Keratinocyte (primary cell): ENCODE measurements at regions not wholly inside any gene's neighbourhood (a gene's known extent, or its start where the extent isn't known, plus 50 kb on each side); places are given as distances from the start of the nearest gene placed in this dataset.

Source experiments
- DNase-seq: peaks from one replicate; pipeline ENCODE4 v3.0.0-alpha.2; 2011; ENCODE audit warnings: low read depth, missing footprints, low spot score
- FAIRE-seq: peaks from 2 replicates; lab custom pipeline; 2011; peaks lifted over from hg19 to GRCh38; lab: Jason Lieb, UNC
- H2AFZ ChIP-seq: 2 replicates; pipeline ENCODE4 v1.6.0; 2012; ENCODE audit warnings: low read length, control low read depth, inconsistent platforms; ENCODE audit not compliant: control insufficient read depth
- H3K27ac ChIP-seq: 2 replicates; pipeline ENCODE4 v1.5.1; 2011; ENCODE audit warnings: low read length; ENCODE audit not compliant: control insufficient read depth, insufficient read depth
- H3K27me3 ChIP-seq: 3 replicates; pipeline ENCODE4 v1.6.0; 2011; ENCODE audit warnings: low read length; ENCODE audit not compliant: control insufficient read depth, insufficient read depth; ENCODE audit errors: extremely low read depth
- H3K36me3 ChIP-seq, 2 experiments: 2 replicates in 1 of 2; 3 replicates in 1 of 2; pipeline ENCODE4 v1.5.1; 2011; ENCODE audit warnings: low read length in 2 of 2, mild to moderate bottlenecking in 1 of 2; ENCODE audit not compliant: control insufficient read depth in 2 of 2, insufficient read depth in 2 of 2; ENCODE audit errors: extremely low read depth in 1 of 2
- H3K4me1 ChIP-seq: 3 replicates; pipeline ENCODE4 v1.5.1; 2011; ENCODE audit warnings: low read length; ENCODE audit not compliant: control insufficient read depth, insufficient read depth; ENCODE audit errors: extremely low read depth
- H3K4me2 ChIP-seq: 3 replicates; pipeline ENCODE4 v1.6.0; 2011; ENCODE audit warnings: low read depth, low read length; ENCODE audit not compliant: control insufficient read depth, insufficient read depth; ENCODE audit errors: extremely low read depth
- H3K4me3 ChIP-seq, 3 experiments: fragments of 200-600 bp in 1 of 3; sonication (generic) in 1 of 3; 2 replicates in 2 of 3; 3 replicates in 1 of 3; pipeline ENCODE4 v1.5.1; 2011 to 2016; ENCODE audit warnings: low read length in 3 of 3, mild to moderate bottlenecking in 3 of 3, control low read depth in 2 of 3, inconsistent platforms in 1 of 3, low read depth in 1 of 3, mixed read lengths in 1 of 3, mixed run types in 1 of 3, moderate library complexity in 1 of 3; ENCODE audit not compliant: control insufficient read depth in 2 of 3, insufficient read depth in 2 of 3; ENCODE audit errors: extremely low read depth in 1 of 3
- H3K79me2 ChIP-seq: 2 replicates; pipeline ENCODE4 v1.6.0; 2012; ENCODE audit warnings: low read length; ENCODE audit not compliant: control insufficient read depth, insufficient read depth
- H3K9ac ChIP-seq: 3 replicates; pipeline ENCODE4 v1.6.0; 2011; ENCODE audit warnings: low read length; ENCODE audit not compliant: control insufficient read depth, insufficient read depth; ENCODE audit errors: extremely low read depth
- H3K9me1 ChIP-seq: 3 replicates; pipeline ENCODE4 v1.6.0; 2011; ENCODE audit warnings: low read length; ENCODE audit not compliant: control insufficient read depth, insufficient read depth; ENCODE audit errors: extremely low read depth
- H3K9me3 ChIP-seq: 2 replicates; pipeline ENCODE4 v1.5.1; 2012; ENCODE audit warnings: low read depth, low read length; ENCODE audit not compliant: control insufficient read depth
- H4K20me1 ChIP-seq: 3 replicates; pipeline ENCODE4 v1.6.0; 2011; ENCODE audit warnings: low read length; ENCODE audit not compliant: control insufficient read depth, insufficient read depth; ENCODE audit errors: extremely low read depth
- EZH2 ChIP-seq: IDR thresholded peaks from one replicate; pipeline ENCODE4 v1.6.1; 2012; ENCODE audit warnings: inconsistent platforms, mild to moderate bottlenecking, low read length, moderate library complexity
- dilution Hi-C: fragments of 300-500 bp; cut with MboI; formaldehyde crosslinking; loops from one replicate; pipeline ENCODE4 v1.7.0; 2020; ENCODE audit warnings: low sequenced_read_pairs; ENCODE audit not compliant: extremely low pct_ligation_motif_present
- TF ChIP-seq, protein P1 (sequence below), 3 experiments: IDR thresholded peaks in 1 of 3; conservative IDR thresholded peaks in 1 of 3; optimal IDR thresholded peaks in 1 of 3; 2 replicates in 2 of 3; 3 replicates in 1 of 3; pipeline versions ENCODE3 to v1.5.1; 2011; ENCODE audit warnings: low read length in 3 of 3, mild to moderate bottlenecking in 3 of 3, moderate library complexity in 2 of 3, control low read depth in 1 of 3, inconsistent platforms in 1 of 3; ENCODE audit not compliant: insufficient read depth in 2 of 3; ENCODE audit errors: extremely low read depth in 1 of 3

- no peak for FAIRE-seq
- H4K20me1 ChIP-seq, result no peaks in the 10 kb centered on the region
- H3K36me3 ChIP-seq, result no peaks in the 10 kb centered on the region
- H3K4me2 ChIP-seq, result no peak overlapping the region
- H3K4me1 ChIP-seq, result no peaks in the 10 kb centered on the region
- H3K79me2 ChIP-seq, result no peaks in the 10 kb centered on the region
- no peak for TF ChIP-seq EZH2
- TF ChIP-seq, protein P1, sequence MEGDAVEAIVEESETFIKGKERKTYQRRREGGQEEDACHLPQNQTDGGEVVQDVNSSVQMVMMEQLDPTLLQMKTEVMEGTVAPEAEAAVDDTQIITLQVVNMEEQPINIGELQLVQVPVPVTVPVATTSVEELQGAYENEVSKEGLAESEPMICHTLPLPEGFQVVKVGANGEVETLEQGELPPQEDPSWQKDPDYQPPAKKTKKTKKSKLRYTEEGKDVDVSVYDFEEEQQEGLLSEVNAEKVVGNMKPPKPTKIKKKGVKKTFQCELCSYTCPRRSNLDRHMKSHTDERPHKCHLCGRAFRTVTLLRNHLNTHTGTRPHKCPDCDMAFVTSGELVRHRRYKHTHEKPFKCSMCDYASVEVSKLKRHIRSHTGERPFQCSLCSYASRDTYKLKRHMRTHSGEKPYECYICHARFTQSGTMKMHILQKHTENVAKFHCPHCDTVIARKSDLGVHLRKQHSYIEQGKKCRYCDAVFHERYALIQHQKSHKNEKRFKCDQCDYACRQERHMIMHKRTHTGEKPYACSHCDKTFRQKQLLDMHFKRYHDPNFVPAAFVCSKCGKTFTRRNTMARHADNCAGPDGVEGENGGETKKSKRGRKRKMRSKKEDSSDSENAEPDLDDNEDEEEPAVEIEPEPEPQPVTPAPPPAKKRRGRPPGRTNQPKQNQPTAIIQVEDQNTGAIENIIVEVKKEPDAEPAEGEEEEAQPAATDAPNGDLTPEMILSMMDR (optimal IDR thresholded peaks at IDR 0.05 in 1 of 3, IDR thresholded peaks at IDR 0.05 in 1 of 3, conservative IDR thresholded peaks at IDR 0.05 in 1 of 3; ENCODE audit: extremely low read depth in 1 of 3, insufficient read depth in 2 of 3, low read length in 3 of 3), result no peak
- no peak overlapping the region for H3K4me3 ChIP-seq
- H3K9me3 ChIP-seq, result peaks cover 2% of the 10 kb centered on the region
- H3K9me1 ChIP-seq, result no peaks in the 10 kb centered on the region
- no peak for DNase-seq
- no peaks in the 10 kb centered on the region for H3K27me3 ChIP-seq
- no peak overlapping the region for H3K9ac ChIP-seq
- H2AFZ ChIP-seq, result no peak overlapping the region
- H3K27ac ChIP-seq, result no peak overlapping the region
- dilution Hi-C loops, result no loop called here
These were observed 751.4 kb downstream of the FSCB start for GRCh38 chr14:43755707-43756106.

- Histone ChIP-seq H3K4me1 (no peaks in the 10 kb centered on the region), H3K9ac (no peak overlapping the region), H3K79me2 (no peaks in the 10 kb centered on the region), H3K4me2 (no peak overlapping the region), H3K36me3 (no peaks in the 10 kb centered on the region), H3K27me3 (no peaks in the 10 kb centered on the region), H3K27ac (no peak overlapping the region), H2AFZ (no peak overlapping the region), H3K4me3 (no peak overlapping the region), H3K9me1 (no peaks in the 10 kb centered on the region), H4K20me1 (no peaks in the 10 kb centered on the region), H3K9me3 (peaks cover 2% of the 10 kb centered on the region)
- DNase-seq (no peak), FAIRE-seq (no peak)
- TF ChIP-seq EZH2, result no peak
- TF ChIP-seq, protein P1 (optimal IDR thresholded peaks at IDR 0.05 in 1 of 3, IDR thresholded peaks at IDR 0.05 in 1 of 3, conservative IDR thresholded peaks at IDR 0.05 in 1 of 3; ENCODE audit: extremely low read depth in 1 of 3, insufficient read depth in 2 of 3, low read length in 3 of 3), result no peak
- dilution Hi-C loops, result no loop called here
These were observed 752.2 kb downstream of the FSCB start for GRCh38 chr14:43754838-43755237.
